GM19455 (cell line): ENCODE measurements at regions not wholly inside any gene's neighbourhood (a gene's known extent, or its start where the extent isn't known, plus 50 kb on each side); places are given as distances from the start of the nearest gene placed in this dataset.
"Not testable (repeated sequence)": the region's sequence is repeated elsewhere in the genome, so short reads cannot be mapped to it uniquely, and the experiment has no call there.

ENCODE experiments used
- ATAC-seq: cut with Tn5 transposase; IDR thresholded peaks from one replicate; pipeline ENCODE4 v1.9.1; 2021; ENCODE audit not compliant: unreplicated experiment

DNA sequence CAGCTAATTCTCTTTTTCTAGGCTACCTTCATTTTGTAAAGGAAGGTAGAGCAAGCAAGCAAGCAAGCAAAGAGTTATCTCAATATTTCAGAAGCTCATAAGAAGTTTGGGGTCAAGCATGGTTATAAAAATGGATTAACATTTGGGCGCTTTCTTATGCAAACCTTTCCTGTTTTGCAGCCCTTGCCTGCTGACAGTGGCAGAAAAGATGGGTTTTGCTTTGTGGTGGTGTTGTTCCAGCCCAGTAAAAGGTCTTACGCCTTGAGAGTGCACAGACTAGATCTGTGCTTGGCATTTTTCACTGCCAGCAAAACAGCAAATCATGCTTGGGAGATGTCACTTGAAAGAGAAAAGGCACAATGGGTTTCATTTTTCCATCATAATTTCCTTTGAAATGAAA lies 1320.6 kb upstream of the CELF4 start:
- ATAC-seq: no peak

DNA sequence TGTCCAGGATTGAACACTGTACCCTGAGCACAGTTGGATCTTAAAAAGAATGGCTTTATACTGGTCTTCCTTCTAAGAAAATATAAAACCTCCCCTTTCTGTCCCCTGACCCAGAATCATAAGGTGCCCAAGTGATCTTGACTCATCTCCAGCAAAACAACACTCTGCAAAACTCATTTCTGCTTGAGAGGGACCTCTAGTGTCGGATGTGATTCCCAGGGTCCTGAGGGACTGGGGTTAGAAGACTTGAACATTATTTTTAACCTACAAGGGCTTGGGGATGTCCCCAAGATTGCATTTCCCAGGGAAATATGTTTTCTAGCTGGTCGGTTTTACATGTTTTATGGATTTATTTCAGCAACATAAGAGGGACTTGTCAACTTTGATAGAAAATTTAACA lies 1318.5 kb upstream of the CELF4 start:
- no peak for ATAC-seq

DNA sequence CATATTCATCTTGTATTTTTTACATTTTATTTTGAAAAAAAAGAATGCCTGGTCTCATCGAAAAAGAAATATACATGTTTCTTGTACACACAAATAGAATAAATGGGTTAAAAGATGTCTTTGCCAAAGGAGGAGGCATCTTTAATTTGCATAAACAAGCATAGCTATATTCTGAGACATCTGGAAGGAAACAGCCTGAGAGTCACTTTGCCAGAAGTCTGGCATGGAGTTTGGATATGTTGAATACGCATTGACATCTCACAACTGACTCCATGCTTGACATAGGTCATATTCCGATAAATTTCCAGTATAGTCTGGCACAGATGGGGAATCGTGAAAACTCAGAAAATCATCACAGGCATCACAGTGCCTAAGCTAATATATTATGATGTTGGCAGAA lies 1317.5 kb upstream of the CELF4 start:
- no peak for ATAC-seq

DNA sequence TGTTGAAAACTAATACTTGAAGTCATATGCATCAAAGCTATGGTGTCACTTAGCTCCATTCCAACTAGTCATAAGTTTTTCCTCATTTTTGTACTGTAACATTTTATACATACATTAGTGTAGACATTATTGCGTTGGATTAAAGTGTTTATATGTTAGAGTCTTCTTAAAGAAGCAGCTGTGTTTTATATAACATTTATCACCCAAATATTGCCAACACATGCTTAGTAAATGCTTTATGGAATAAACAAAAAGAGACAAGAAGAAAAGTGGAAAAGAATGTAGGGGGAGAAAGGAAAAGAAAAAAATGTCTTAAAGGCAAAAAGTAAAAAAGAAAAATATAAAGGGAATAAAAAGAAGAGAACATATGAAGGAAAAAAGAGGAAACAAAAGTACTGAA lies 1314.3 kb upstream of the CELF4 start:
- no peak for ATAC-seq

DNA sequence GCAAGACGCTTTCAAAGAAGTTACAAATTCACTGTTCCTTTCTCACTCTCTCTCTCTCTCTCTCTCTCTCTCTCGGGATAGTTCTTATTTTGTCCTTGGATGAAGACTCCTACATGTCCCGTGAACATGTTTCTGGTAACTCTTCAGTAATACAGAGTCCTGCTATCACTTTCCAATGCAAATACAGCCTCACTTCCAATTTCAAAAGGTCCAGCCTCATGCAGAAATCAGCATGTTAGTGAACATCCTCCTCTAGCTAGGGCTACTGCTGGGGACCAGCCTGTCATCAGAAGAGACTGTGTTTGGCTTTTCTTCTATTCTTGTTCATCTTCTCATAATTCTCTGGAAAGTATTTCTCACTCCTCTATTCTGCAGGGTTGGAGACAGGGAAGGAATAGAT lies 1306.7 kb upstream of the CELF4 start:
- ATAC-seq: no peak

DNA sequence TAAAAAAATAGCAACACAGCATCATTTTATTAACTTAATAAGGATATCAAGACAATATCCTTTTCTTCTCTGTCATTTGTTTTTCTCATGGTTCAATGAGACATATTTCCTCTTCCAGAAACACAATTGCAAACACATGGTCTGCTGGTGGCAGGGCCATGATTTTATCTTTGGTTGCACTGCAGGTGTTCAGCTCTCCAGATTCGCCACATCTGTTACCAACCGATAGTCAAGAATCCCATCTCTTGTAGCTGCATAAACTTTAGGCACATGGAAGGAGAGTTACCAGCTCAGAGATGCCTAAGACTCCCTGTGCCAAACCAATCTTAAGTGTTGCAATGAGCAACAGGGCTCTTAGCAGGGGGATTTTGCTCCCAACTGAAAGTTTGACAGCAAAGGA lies 1303.2 kb upstream of the CELF4 start:
- no peak for ATAC-seq

DNA sequence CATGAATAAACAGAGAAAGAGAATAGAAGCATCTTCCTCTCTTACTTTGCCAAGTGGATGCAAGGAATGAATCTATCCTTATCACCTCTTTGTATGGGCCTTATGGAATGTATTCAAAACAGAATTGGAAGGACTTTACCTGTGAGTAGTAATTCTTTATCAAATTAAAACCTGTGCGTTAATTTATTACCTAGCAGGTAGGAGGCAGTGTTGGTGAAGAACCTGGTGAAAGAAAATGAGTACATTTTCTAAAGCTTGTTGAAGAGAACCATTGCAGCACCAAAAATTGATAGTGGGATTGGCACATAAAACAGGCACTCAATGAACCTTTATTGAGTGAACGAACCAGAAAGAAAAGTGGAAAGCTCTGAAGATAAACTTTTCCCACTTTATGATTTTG lies 1302.1 kb upstream of the CELF4 start:
- ATAC-seq: no peak

DNA sequence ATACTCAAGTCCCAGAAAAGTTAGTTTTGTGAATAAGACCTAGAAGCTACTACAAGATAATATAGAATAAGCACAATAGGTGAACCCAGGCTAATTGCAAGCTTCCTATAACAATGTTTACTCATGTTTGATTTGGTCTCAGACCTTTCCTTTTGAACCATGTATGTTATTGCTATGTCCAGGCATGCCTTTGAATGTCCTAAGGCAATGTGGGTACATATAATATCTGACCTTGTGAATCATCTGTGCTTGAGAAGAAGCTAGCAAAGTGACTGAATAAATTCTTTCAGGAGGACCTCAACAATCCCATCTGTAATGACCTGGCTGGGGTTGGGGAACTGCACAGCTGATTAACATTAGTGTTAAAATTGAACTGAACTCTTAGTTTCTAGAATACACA lies 1285.9 kb upstream of the CELF4 start:
- no peak for ATAC-seq

DNA sequence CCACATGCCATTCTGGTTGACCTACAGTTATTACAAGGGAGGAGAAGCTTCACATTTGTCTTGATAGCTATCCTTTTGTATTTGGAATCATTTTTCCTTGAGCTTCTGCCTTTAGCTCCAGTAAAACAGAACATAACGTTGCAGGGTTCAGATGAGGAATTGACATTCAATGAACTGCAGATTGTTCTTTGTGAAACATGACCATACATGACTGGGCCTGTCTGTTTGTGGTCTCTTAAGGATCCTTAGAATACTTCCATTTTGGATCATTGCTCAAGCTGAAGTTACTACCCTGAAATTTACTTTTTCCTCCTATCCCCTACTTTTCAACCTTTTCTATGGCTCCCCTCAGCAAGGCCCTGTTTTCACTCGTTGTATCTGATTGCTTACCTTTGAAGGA lies 1281.7 kb upstream of the CELF4 start:
- no peak for ATAC-seq

DNA sequence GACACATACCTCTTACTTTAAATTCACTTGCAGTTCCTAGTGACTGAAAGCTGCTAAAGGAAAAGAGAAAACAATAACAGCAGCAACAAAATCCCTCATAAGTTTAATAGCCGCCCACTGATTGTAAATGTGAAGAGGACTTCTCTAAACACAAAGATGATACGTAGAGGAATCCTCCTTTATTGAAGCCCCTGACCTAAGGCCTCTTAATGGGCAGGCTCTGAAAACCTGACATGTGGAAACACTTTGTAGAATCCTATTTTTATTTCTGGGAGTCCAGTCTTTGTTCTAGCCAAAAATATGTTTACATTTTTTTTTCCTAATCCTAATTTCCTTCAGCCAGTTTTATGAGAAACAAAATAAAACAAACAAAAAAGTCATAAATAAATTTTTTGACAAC lies 1277.7 kb upstream of the CELF4 start:
- no peak for ATAC-seq

DNA sequence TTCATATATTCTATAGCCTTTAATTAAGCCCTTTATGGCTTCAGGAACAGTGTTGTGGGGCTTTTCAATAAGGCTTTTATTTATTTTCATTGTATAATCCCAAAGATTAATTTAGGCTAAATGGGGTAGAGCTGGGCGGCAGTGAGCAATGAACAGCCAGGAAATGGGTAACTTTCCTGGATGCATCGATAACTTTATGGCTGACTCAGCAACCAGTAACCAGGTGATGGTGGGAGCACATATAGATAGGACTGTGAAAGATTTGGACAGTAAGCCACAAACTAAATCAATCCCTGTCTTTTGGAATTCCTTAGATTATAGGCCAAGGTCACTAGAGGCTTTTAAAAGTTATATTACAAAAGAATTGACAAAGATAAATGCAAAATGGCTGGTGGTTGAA lies 1260.6 kb upstream of the CELF4 start:
- ATAC-seq: no peak

DNA sequence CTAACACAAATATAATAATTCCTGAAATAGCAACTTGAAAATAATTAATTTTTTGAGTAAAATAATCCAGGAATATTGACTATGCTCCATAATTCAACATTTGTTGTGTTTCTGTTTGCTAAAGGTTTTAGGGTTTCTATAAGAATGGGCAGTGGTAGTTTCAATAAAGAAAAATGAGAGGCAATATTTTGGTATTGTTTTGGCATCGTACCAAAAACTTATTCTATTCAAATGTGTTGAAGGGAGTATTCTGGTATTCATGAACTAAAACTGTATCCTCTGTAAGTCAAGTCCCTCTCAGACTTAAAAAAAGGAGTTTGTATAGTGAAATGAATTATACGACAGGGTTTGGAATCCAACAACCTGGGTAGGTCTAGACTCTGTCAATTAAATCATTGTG lies 1245.6 kb upstream of the CELF4 start:
- no peak for ATAC-seq

DNA sequence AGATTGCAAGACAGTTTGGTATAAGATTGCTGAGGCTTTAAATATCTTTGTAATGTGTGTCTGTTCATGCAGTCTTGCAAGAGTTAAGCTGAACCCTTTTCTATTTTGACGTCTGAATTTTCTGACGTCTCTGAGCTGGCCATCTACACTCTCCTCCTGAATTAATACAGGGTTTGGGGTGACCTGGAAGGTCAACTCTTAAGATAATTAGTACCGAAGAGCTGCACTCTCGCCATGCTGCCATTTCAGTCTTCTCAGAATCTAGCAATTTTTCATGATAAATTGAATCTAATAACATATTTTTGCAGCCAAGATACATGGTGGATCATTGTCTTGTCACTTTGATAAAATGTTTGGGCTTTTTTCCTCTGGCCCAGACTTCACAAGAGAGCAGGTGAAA lies 1245.2 kb upstream of the CELF4 start:
- ATAC-seq: no peak

DNA sequence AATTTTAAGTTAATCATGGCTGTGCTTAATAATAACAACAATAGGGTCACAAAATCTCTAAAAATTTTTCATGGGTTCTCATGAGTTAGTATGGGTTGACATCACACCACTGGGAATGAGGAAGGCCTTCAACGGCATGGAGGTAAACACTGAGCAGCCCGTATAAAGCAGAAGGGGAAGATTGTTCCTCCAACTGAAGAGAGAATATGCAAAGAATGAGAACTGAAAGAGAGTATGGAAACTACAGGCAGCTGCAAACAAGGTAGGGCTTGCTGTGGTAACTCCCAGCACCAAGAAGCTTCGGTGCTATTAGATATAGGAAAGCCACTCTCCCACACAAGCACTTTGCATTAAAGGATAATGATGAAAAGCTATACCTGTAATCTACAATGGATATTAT lies 1242.3 kb upstream of the CELF4 start:
- ATAC-seq: no peak

DNA sequence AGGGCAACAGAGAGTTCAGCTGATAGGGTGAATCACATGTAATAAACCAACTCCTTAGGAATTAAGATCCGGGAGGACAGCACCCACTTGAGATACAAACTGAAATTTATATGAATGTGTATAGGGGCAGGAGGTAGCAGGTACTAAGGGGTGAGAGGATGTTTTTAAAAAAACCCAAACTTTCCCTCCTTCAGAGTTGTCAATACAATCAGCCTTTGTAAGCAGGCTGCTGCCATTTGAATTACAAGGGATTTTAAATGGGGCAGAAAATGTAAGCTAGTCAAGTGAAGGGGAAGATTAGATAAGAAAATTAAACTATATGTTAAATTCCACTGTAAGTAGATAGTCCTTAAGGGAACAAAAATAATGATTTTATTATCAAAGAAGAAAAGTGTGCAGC lies 1239.7 kb upstream of the CELF4 start:
- no peak for ATAC-seq

DNA sequence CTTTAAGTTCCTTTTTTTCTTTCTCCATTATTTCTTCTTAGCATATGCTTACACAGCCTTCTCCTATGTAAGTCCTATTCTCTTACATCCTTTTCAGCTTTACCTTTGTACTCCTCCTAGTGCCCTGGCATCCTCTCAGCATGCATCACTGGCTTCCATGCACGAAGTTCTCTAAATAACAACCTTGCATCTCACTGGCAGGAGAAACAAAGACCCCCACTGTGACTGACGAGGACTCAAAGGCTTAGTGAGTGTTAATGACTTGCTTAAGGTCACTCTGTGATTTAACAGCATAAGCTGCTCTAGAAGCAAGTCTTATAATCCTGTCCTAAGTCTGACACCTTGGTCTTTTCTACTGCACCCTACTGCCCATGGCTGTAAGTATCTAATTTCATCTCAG lies 1236.0 kb upstream of the CELF4 start:
- ATAC-seq: no peak

DNA sequence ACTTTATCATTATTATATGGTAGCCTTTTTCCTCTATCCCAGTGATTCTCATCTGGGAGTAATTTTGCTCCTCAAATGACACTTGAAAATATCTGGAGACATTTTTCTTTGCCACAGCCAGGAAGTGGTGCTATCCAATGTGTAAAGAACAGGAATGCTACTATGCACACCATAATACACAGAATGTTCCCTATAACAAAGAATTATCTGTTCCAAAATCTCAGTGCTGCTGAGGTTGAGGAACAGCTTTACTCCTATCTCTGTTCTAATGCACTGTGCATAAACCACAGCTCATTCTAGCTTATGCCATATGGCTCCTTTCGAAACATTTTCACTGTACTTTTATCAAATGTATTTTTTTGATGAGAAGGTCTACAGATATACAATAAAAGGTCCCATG lies 1231.2 kb upstream of the CELF4 start:
- ATAC-seq: no peak

DNA sequence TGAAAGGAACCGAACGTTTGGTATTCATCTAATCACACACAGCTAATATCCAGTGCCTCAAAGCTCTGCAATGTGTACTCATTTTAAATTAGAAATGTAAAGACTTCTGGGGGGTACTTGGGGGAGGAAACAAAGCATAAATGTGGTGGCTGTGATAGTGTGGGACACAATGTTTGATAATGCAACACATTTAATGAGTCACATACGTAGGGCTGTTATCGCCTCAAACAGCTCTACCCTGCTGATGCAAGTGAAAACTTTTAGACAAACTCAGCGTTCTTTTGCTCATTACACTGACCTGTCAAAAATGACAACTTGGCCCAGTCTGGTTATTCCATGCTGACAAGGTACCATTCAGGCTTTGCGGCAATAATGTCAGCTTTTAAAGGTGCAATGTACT lies 1227.1 kb upstream of the CELF4 start:
- no peak for ATAC-seq

DNA sequence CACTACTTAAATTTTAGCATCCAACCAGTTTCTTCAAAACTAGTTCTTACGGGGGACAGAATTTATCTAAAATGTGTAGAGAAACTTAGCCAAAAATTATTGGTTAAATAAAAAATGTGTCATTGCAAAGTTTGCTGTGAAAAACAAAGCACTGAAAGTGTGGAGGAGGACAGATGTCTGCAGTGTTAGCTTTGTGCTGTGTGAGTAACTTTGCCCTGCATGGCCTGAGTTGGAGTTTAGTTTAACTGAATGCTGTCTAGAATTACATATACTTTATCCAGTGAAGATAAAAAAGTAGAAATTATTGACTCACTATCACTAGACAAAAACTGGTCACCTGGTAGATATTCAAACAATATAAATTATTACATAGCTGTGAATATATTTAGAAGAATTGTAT lies 1225.2 kb upstream of the CELF4 start:
- ATAC-seq: no peak

DNA sequence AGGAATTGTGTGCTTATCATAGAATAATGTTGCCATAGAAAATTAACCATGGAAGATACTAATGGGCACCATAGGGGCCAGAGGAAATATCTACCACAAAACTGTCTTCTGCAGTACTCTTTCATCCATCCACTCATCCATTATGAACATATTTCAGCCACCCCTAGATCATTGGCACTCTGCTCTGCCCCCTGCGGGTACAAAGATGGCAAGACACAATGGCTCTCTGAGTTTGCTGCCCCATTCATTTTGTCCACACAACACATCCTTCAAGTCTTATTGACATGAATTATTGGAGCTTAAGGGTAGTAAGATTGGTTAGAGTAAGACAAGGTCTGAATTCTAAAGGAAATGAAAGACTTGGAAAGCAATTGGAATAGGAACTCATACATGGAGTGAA lies 1224.7 kb upstream of the CELF4 start:
- ATAC-seq: no peak

DNA sequence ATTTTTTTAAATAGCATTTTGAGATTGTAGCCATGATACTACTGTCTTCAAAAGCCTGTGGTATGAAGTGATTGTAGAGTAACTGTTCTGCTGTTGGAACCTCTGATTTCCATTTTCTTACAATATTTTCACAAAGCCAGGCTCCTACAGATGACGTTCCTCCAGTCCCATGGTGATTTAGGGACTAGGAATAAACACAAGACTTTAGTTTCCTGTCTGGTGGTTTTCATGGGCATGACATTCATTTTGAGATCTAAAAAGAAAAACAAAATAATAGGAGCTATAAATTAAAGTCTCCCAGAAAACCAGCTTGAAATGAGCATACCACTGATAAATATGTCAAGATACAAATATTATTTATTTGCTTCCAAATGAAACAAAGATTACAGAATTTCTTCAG lies 1223.5 kb upstream of the CELF4 start:
- no peak for ATAC-seq

DNA sequence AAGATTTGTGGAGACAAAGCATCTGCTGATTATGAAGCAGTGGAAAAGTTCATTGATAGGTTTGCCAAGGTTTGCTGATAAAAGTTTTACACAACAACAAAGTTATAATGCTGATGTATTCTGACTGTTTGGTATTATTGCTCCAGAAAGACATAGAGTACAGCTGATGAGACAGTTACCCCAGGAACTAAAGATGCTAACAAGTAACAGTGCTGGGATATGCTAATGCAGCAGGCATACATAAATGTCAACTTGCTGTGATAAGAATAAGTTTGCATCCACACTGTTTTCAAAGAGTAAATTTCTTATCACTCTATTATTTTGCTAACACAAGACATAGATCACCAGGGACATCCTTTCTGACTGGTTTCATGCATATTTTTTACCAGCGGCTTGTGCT lies 1221.3 kb upstream of the CELF4 start:
- no peak for ATAC-seq

DNA sequence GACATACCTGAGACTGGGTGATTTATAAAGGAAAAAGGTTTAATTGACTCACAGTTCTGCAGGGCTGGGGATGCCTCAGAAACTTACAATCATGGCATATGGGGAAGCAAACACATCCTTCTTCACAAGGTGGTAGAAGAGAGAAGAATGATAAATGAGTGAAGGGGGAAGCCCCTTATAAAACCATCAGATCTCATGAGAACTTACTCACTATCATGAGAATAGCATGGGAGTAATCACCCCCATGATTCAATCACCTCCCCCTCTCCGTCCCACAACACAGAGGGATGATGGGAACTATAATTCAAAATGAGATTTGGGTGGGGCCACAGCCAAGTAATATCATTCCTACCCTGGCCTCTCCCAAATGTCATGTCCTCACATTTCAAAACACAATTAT lies 1206.0 kb upstream of the CELF4 start:
- not testable (repeated sequence) for ATAC-seq

DNA sequence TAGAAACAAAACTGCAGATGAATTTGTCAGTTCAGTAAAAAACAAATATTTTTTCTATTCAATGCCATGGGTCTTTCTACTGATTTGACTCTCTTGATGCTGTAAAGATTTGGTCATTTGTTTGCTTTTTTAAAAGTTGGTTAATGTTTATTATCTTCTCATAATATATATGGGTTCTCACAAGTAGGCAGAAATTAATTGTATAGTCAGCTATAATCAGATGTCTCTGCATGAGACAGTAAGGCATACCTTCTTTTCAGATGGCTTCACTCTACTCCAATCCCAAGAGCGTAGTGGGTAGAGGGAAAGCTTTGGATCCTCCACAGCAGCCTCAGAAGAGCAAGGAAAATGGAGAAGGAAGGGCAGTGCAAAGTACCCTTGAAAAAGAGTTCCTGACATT lies 1202.9 kb upstream of the CELF4 start:
- no peak for ATAC-seq
